HG03354 (cell line): ENCODE measurements at regions not wholly inside any gene's neighbourhood (a gene's known extent, or its start where the extent isn't known, plus 50 kb on each side); places are given as distances from the start of the nearest gene placed in this dataset.

Experiments used
- ATAC-seq: cut with Tn5 transposase; IDR thresholded peaks from one replicate; pipeline ENCODE4 v1.9.1; 2021; ENCODE audit warnings: mild to moderate bottlenecking; ENCODE audit not compliant: unreplicated experiment, poor library complexity, severe bottlenecking

DNA sequence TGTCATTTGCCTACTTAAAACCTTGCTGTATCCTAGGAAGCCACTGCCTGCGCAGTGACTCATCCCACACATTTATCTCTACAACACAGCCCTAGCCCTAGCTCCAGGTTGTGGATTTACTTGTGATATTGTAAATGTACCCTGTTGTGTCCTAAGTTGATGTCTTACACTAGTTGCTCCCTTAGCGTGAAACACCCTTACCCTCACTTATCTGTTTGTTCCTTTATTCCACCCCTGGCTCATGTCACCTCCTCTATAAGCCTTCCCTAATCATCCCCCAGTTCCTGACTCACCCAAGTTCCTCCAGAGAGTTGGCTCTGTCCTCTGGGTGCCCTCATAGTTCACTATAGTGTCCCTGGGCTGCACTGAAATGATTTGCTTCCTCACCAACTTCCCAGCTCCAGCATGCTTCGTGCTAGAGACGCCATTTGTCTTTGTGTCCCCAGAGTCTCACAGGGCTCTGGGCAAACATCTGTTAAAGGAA lies 431.8 kb upstream of the FAT3 start:
- ATAC-seq: no peak

DNA sequence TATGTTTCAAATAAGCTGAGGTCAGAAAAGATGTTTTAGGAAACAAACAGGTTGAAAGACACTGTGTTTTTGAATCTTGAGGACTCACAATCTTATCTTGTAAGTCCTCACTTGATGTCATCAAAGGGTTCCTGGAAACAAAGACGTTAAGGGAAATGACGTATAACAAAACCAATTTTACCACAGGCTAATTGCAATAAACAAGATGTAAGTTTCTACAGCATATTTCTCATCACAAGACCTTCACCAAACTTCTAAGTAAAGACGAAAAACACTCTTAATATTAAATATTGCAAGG lies 433.5 kb upstream of the FAT3 start:
- ATAC-seq: no peak

GRCh38 chr11:91790346-91791170 lies 434.1 kb upstream of the FAT3 start:
- no peak for ATAC-seq

GRCh38 chr11:91788764-91789163 lies 435.9 kb upstream of the FAT3 start:
- ATAC-seq: no peak

GRCh38 chr11:91786097-91786496 lies 438.5 kb upstream of the FAT3 start:
- no peak for ATAC-seq

DNA sequence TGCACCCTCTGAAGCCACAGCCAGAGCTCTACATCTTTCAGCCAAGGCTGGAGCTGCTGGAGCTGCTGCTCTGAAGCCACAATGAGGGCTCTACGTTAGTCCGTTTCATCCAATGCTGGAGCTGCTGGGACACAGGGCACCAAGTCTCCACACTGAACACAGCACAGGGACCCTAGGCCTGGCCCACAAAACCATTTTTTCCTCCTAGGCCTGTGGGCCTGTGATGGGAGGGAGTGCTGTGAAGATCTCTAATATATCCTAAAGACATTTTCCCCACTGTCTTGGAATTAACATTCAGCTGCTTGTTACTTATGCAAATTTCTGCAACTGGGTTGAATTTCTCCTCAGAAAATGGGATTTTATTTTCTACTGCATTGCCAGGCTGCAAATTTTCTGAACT lies 441.4 kb upstream of the FAT3 start:
- no peak for ATAC-seq

DNA sequence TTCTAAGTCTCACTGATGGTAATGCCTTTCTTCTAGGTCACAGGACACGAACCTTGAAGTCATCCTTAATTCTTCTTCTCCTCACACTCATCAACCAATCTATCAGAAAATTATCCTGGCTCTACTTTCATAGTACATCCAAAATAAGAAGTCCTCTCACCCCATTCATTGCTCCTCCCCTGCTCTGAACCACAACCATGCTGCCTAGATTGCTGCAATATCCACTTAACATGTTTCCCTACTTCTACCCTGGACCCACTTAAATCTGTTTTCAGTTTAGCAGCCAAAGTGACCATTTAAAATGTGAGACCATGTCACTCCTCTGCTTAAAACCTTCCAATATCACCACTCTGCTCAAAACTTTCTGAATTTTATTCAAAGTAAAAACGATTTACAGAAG lies 445.9 kb upstream of the FAT3 start:
- no peak for ATAC-seq

DNA sequence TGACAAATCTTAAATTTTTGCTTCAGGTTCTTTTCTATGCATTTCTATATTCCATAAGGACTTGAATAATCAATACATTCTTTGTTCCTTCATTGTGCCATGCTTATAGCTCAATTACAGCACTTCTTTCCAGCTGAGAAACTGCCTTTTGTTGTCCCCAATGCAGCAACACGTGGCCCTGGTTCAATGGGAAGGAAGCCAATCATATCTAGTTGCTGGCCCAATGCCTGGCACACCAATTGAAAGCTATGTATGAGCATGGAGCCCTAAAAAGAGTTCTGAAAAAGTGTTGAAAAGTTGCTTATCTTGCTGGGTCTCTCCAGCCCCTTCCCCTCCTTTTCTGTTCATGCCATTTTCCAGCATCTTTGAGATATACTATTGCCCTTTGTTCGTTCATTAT lies 448.0 kb upstream of the FAT3 start:
- no peak for ATAC-seq

GRCh38 chr11:91773090-91773489 lies 451.5 kb upstream of the FAT3 start:
- no peak for ATAC-seq

DNA sequence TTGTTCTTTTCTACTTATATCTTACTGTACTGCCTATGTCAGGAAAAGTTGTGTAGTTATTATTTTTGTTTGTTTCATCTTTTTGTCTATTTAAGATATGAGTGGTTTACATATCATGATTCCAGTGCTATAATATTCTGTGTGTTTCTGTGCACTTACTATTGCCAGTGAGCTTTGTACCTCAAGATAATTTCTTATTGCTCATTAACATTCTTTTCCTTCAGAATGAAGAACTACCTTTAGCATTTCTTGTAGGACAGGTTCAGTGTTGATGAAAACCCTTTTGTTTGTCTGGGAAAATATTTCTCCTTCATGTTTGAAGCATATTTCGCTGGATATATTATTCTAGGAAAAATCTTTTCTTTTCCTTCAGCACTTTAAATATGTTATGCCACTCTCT lies 452.7 kb upstream of the FAT3 start:
- no peak for ATAC-seq

DNA sequence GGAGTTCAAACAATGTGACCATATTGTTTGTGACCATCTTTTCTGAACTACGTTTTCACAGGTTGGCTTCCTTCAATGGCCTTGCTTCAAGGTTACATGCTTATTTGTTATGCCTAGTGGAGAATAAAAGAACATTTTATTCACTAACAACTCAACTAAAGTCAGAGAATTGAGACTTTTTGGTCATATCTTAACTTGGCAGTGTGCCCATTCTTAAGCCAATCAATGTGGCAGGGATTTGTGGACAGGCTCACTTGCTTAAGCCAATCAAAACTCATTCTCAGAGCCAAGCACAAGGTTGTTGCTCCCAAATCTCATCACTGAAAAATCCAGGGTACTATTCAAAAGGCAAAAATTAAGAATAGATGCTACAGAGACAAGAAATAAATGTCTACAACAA lies 455.8 kb upstream of the FAT3 start:
- ATAC-seq: no peak

GRCh38 chr11:91763331-91763730 lies 461.3 kb upstream of the FAT3 start:
- ATAC-seq: no peak

DNA sequence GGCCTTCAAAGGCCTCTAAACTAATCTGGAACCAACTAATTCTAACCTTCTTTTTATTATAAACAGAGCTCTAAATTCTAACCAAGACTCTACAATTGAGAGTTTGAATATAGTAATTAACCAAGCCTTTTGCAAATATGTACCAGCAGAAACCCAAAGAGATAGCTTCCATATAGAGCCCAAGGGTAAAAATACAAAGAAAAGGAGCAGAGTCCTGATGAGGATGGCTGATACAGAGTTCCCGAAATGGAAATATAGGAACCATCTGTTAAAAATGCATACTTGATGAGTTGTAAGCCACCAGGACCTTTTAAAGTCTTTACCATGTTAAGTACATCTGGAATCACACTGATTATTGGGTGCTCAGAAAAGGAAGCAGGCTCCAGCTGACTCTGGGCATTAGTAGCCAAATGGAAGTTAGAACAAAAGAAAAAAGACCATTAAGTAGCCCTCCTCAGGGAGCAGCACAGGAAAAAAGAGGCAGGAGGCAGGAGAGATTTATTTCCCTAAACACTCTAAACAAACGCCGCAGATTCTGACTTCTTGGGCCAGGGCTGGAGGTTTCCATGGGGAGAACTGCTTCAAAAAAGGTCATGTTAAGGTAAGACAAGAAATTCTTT lies 463.1 kb upstream of the FAT3 start:
- ATAC-seq: no peak

DNA sequence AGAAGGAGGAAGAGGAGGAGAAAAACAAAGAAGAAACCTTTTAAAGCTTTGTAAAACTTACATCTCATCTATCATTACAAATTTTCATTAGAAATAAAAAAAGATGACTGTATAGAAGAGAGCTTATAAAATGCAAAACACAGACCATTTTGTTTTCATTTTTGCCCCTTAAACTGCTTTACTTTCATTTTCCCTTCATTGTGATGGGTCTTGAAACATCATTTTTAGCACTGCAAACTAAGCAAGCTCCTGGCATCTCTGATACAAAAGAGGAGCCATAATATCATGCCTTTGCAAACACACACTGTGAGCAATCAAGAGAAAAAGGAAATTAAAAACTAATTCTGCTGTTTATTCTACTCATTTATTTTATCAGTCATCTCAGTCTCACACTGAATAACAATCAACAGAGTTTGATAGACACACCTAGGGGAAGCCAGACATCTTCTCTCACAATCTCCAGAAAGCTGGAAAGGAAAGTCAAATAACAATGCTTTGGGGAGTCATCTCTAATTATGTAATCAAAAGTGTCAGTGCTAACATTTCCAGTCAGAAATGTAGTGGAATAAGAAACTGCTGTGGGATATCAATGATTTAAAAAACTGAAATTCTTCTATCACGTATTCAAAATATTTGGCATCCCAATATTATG lies 467.7 kb upstream of the FAT3 start:
- ATAC-seq: no peak

DNA sequence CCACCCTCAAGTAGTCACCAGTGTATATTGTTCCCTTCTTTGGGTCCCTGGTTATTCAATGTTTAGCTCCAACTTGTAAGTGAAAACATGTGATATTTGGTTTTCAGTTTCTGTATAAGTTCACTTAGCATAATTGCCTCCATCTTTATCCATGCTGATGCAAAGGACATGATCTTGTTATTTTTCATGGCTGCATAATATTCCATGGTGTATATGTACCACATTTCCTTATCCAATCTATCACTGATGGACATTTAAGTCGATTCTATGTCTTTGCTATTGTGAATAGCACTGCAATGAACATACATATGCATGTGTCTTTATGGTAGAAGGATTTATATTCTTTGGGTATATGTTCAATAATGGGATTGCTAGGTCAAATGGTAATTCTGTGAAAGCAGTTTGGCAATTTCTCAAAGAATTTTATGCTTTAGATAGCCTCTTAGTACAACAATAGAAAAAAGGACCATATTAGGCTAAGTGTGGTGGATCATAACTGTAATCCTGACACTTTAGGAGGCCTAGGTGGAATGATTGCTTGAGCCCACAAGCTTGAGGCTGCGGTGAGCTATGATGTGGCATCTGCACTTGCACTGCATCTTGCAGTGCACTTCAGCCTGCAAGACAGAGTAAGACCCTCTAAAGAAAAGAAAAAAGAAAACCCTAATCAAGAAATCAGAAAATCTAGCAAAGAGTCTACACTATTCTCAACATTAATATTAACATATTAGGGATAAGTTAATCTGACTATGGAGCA lies 468.5 kb upstream of the FAT3 start:
- ATAC-seq: no peak

GRCh38 chr11:91755526-91755925 lies 469.1 kb upstream of the FAT3 start:
- ATAC-seq: no peak

- ATAC-seq: no peak
These were observed 475.4 kb upstream of the FAT3 start for GRCh38 chr11:91749251-91749650.

DNA sequence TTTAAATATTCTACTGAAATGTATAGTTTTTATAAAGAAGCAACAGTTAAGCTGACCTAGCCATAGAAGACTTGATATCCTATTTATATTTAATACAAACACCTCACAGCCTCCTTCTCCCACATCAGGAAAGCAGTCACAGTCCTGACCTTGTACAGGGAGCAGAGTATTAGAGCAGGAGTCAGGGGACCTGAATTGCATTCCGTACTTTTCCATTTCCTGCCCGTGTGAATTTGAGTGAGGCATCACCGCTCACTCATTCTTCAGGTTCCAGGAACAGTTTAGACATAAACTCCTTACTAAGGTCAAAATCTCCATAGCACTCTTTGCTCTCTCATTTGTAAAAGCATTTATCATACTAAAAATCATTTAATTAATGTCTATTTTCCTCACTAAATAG lies 482.5 kb upstream of the FAT3 start:
- ATAC-seq: no peak

GRCh38 chr11:91731051-91731450 lies 493.6 kb upstream of the FAT3 start:
- ATAC-seq: no peak

DNA sequence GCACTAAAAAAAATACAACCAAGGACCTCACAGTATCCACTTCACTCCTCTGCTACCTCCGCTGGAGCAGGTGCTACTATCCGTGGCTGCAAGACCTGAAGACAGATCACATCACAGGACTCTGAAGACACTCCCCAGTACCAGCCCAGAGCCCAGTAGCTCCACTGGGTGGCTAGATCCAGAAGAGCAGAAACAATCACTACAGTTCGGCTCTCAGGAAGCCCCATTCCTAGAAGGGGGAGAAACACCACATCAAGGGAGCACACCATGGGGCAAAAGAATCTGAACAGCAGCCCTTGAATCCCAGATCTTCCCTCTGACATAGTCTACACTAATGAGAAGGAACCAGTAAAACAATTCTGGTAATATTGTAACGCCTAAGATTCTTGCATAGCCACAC lies 494.0 kb upstream of the FAT3 start:
- ATAC-seq: no peak
